Panc1 (cell line): ENCODE measurements at regions not wholly inside any gene's neighbourhood (a gene's known extent, or its start where the extent isn't known, plus 50 kb on each side); places are given as distances from the start of the nearest gene placed in this dataset.

ENCODE experiments used
- CTCF ChIP-seq: fragments of 450-650 bp; IDR thresholded peaks from 2 replicates; pipeline ENCODE4 v1.5.1; 2017; ENCODE audit warnings: mild to moderate bottlenecking
- POLR2AphosphoS5 ChIP-seq: IDR thresholded peaks from 2 replicates; pipeline ENCODE4 v1.6.1; 2012; ENCODE audit warnings: mild to moderate bottlenecking, low read depth, low read length, moderate library complexity

- no peak for TF ChIP-seq POLR2AphosphoS5
- no peak for TF ChIP-seq CTCF
Observed at GRCh38 chr1:178630417-178630816, 94.6 kb upstream of the RALGPS2 start.
